ENCODE measurements at regions not wholly inside any gene's neighbourhood (a gene's known extent, or its start where the extent isn't known, plus 50 kb on each side); places are given as distances from the start of the nearest gene placed in this dataset.

DNA sequence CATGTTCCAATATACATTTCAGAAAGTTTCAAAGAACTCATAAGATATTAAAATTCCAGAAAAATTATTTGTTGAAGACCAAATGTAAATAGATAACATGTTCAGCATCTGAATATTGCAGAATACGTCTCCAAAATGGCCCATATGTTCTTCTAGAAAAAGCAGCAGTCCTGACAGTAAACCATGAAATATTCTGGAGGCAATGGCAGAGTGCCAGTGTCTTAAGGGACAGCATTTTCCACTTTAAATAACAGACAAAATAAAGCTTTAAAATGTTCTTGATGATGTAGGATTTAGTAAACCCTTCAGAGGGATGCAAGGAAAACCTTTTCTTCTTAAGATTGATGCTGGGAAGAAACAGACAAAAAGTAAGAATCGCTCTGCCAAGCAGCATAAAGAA lies 721.0 kb downstream of the NR2F1-AS1 start:
- no peak for TF ChIP-seq GATA2 (IDR thresholded peaks at IDR 0.05; ENCODE audit: low read depth, low read length)
- no peak for TF ChIP-seq GATA3 (IDR thresholded peaks at IDR 0.05; ENCODE audit: low read depth, low read length)
